ENCODE measurements at regions not wholly inside any gene's neighbourhood (a gene's known extent, or its start where the extent isn't known, plus 50 kb on each side); places are given as distances from the start of the nearest gene placed in this dataset.

DNA sequence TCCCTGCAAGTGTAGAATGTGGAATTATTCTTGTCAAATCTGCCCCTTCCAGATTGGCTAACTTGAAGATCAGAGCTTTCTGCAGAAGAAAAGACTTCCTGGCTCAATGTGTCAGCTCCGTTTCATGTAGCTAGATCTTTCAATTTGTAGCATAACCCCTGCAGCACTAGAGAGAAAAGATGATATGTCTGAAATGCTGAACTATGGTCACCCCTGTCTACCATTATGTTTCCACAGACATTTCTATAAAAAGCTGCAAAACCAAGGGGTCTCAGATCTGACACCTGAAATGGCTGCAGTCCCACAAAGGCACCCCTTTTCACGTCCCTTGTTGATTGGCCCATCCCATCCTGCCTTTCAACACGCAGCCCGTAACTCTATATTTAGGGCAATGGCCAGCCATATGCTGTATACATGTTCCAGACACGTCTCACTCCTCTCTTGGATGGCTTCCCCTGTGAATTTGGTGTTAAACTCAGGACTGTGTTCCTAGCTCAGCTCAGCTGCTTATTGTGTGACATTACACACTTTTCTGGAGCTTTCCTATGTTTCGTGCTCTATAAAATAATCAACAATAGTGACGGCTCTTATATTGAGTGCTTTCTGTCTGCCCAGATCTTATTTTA lies 648.6 kb upstream of the CELF2 start:
- TF ChIP-seq, protein P1, sequence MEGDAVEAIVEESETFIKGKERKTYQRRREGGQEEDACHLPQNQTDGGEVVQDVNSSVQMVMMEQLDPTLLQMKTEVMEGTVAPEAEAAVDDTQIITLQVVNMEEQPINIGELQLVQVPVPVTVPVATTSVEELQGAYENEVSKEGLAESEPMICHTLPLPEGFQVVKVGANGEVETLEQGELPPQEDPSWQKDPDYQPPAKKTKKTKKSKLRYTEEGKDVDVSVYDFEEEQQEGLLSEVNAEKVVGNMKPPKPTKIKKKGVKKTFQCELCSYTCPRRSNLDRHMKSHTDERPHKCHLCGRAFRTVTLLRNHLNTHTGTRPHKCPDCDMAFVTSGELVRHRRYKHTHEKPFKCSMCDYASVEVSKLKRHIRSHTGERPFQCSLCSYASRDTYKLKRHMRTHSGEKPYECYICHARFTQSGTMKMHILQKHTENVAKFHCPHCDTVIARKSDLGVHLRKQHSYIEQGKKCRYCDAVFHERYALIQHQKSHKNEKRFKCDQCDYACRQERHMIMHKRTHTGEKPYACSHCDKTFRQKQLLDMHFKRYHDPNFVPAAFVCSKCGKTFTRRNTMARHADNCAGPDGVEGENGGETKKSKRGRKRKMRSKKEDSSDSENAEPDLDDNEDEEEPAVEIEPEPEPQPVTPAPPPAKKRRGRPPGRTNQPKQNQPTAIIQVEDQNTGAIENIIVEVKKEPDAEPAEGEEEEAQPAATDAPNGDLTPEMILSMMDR (IDR thresholded peaks at IDR 0.05): no peak
- no peak for TF ChIP-seq EZH2 (IDR thresholded peaks at IDR 0.05)
- no peak for TF ChIP-seq EZH2phosphoT487 (IDR thresholded peaks at IDR 0.05)

Data from neural progenitor cell (in vitro differentiated cells).